PFSK-1 (cell line): ENCODE measurements at regions not wholly inside any gene's neighbourhood (a gene's known extent, or its start where the extent isn't known, plus 50 kb on each side); places are given as distances from the start of the nearest gene placed in this dataset.

Experiments used
- FOXP2 ChIP-seq: optimal IDR thresholded peaks from 2 replicates; pipeline ENCODE3; 2011; ENCODE audit warnings: borderline replicate concordance, control low read depth, inconsistent platforms; ENCODE audit not compliant: insufficient read depth; ENCODE audit errors: extremely low read length, extremely low read depth
- POLR2AphosphoS5 ChIP-seq: IDR thresholded peaks from 2 replicates; pipeline ENCODE4 v1.6.1; 2012; ENCODE audit warnings: low read depth, mild to moderate bottlenecking, control low read depth, low read length, moderate library complexity
- REST ChIP-seq, 2 experiments: IDR thresholded peaks; 2 replicates each; pipeline versions ENCODE4 v1.6.1 to v1.8.0; 2011 to 2012; ENCODE audit warnings: low read depth in 2 of 2, low read length in 2 of 2, control low read depth in 1 of 2, inconsistent platforms in 1 of 2, mild to moderate bottlenecking in 1 of 2, moderate library complexity in 1 of 2; ENCODE audit not compliant: insufficient read depth in 1 of 2
- SIN3A ChIP-seq: IDR thresholded peaks from 2 replicates; pipeline ENCODE4 v1.6.1; 2012; ENCODE audit warnings: mild to moderate bottlenecking, low read length, moderate library complexity, borderline replicate concordance; ENCODE audit not compliant: insufficient read depth
- TAF1 ChIP-seq: IDR thresholded peaks from 2 replicates; pipeline ENCODE4 v1.6.1; 2012; ENCODE audit warnings: low read length, control low read depth, borderline replicate concordance; ENCODE audit not compliant: insufficient read depth

- no peak for TF ChIP-seq SIN3A
- TF ChIP-seq POLR2AphosphoS5, result no peak
- TF ChIP-seq TAF1, result no peak
- TF ChIP-seq REST (IDR thresholded peaks at IDR 0.05; ENCODE audit: insufficient read depth in 1 of 2, low read depth in 2 of 2, low read length in 2 of 2), result no peak
- TF ChIP-seq FOXP2, result no peak
Observed at GRCh38 chr12:91239481-91239880, 56.9 kb upstream of the DCN start.
